GM12878 (cell line): ENCODE measurements at regions not wholly inside any gene's neighbourhood (a gene's known extent, or its start where the extent isn't known, plus 50 kb on each side); places are given as distances from the start of the nearest gene placed in this dataset.

Experiments used
- CHD2 ChIP-seq: IDR thresholded peaks from 2 replicates; pipeline ENCODE4 v1.6.1; 2011; ENCODE audit warnings: low read depth, low read length, improper control_type of control experiment, borderline replicate concordance
- FOXM1 ChIP-seq: IDR thresholded peaks from 2 replicates; pipeline ENCODE4 v1.6.1; 2012; ENCODE audit warnings: low read depth, mild to moderate bottlenecking, inconsistent platforms, low read length, moderate library complexity
- POLR2AphosphoS2 ChIP-seq: IDR thresholded peaks from 2 replicates; pipeline ENCODE4 v1.6.1; 2011; ENCODE audit warnings: low read depth, mild to moderate bottlenecking, low read length, improper control_type of control experiment, moderate library complexity
- TF ChIP-seq, protein P1 (sequence below), 3 experiments: IDR thresholded peaks in 2 of 3; conservative IDR thresholded peaks in 1 of 3; 2 replicates each; pipeline ENCODE4 v1.5.1; 2011; ENCODE audit warnings: low read depth in 3 of 3, low read length in 3 of 3, mild to moderate bottlenecking in 3 of 3, control low read depth in 2 of 3, moderate library complexity in 2 of 3, inconsistent platforms in 1 of 3, mixed read lengths in 1 of 3; ENCODE audit not compliant: control insufficient read depth in 2 of 3, insufficient read depth in 1 of 3; ENCODE audit errors: extremely low read depth in 1 of 3
- TF ChIP-seq, protein P2 (sequence below): IDR thresholded peaks from 2 replicates; pipeline ENCODE4 v1.6.1; 2011; ENCODE audit warnings: low read depth, mild to moderate bottlenecking, low read length, moderate library complexity, borderline replicate concordance; ENCODE audit errors: extremely low read depth
- TF ChIP-seq, protein P3 (sequence below): IDR thresholded peaks from 2 replicates; pipeline ENCODE4 v1.6.1; 2012; ENCODE audit warnings: mild to moderate bottlenecking, low read depth, low read length

DNA sequence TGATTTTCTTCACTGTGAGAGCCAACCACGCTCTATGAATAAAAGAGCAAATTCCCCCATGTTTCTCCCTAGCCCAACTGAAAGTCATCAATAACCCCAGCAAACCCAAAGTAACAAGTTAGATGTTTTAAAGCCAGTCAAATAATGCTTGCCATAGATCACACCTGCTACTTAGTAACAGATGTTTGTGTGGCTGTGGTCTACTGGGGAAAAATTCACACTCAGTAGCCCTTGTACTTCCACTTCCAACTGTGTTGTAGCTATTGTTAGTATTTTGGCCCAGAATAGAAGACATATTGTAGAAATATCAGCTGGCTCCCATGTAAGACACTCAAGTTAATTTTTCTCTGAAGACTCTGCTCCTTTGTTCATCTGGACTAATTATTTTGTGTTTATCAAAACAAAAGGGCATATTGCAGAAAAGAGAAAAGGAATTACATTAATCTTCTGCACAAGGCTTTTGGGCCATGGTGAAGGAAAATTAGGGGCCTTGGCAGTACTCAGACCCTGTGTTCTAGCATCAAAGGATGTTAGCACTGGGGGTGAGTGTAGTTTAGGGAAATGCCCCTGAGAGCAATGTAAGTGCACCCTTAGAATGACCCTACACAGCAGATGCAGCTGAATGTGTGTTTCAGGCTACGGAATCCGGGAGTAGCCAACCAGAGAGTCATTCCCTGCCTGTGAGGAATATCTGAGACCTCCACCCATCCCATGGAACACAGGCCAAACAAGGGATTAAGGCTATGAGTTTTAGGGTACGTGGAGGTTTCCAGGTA is 521.9 kb downstream of the EPHA4 start:
- TF ChIP-seq, protein P1, sequence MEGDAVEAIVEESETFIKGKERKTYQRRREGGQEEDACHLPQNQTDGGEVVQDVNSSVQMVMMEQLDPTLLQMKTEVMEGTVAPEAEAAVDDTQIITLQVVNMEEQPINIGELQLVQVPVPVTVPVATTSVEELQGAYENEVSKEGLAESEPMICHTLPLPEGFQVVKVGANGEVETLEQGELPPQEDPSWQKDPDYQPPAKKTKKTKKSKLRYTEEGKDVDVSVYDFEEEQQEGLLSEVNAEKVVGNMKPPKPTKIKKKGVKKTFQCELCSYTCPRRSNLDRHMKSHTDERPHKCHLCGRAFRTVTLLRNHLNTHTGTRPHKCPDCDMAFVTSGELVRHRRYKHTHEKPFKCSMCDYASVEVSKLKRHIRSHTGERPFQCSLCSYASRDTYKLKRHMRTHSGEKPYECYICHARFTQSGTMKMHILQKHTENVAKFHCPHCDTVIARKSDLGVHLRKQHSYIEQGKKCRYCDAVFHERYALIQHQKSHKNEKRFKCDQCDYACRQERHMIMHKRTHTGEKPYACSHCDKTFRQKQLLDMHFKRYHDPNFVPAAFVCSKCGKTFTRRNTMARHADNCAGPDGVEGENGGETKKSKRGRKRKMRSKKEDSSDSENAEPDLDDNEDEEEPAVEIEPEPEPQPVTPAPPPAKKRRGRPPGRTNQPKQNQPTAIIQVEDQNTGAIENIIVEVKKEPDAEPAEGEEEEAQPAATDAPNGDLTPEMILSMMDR (IDR thresholded peaks at IDR 0.05 in 2 of 3, conservative IDR thresholded peaks at IDR 0.05 in 1 of 3; ENCODE audit: control insufficient read depth in 2 of 3, extremely low read depth in 1 of 3, insufficient read depth in 1 of 3, low read depth in 3 of 3, low read length in 3 of 3) = no peak
- no peak for TF ChIP-seq FOXM1
- no peak for TF ChIP-seq POLR2AphosphoS2
- TF ChIP-seq, protein P2, sequence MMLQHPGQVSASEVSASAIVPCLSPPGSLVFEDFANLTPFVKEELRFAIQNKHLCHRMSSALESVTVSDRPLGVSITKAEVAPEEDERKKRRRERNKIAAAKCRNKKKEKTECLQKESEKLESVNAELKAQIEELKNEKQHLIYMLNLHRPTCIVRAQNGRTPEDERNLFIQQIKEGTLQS = no peak
- TF ChIP-seq, protein P3, sequence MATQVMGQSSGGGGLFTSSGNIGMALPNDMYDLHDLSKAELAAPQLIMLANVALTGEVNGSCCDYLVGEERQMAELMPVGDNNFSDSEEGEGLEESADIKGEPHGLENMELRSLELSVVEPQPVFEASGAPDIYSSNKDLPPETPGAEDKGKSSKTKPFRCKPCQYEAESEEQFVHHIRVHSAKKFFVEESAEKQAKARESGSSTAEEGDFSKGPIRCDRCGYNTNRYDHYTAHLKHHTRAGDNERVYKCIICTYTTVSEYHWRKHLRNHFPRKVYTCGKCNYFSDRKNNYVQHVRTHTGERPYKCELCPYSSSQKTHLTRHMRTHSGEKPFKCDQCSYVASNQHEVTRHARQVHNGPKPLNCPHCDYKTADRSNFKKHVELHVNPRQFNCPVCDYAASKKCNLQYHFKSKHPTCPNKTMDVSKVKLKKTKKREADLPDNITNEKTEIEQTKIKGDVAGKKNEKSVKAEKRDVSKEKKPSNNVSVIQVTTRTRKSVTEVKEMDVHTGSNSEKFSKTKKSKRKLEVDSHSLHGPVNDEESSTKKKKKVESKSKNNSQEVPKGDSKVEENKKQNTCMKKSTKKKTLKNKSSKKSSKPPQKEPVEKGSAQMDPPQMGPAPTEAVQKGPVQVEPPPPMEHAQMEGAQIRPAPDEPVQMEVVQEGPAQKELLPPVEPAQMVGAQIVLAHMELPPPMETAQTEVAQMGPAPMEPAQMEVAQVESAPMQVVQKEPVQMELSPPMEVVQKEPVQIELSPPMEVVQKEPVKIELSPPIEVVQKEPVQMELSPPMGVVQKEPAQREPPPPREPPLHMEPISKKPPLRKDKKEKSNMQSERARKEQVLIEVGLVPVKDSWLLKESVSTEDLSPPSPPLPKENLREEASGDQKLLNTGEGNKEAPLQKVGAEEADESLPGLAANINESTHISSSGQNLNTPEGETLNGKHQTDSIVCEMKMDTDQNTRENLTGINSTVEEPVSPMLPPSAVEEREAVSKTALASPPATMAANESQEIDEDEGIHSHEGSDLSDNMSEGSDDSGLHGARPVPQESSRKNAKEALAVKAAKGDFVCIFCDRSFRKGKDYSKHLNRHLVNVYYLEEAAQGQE = no peak
- no peak for TF ChIP-seq CHD2
